AG04450 (cell line): ENCODE measurements at regions not wholly inside any gene's neighbourhood (a gene's known extent, or its start where the extent isn't known, plus 50 kb on each side); places are given as distances from the start of the nearest gene placed in this dataset.

Experiments used
- CTCF ChIA-PET: fragments of 300-600, 350-600 bp; formaldehyde crosslinking; extraction: SDS; loops from one replicate; lab custom pipeline; 2022; ENCODE audit warnings: antibody characterized with exemption, inconsistent platforms; lab: Charles Lee
- POLR2A ChIA-PET: fragments of 350-600 bp; formaldehyde crosslinking; extraction: SDS; loops from one replicate; lab custom pipeline; 2021; ENCODE audit warnings: antibody characterized with exemption, inconsistent platforms; lab: Yijun Ruan, JAX
- DNase-seq: peaks from one replicate; pipeline ENCODE4 v3.0.0-alpha.2; 2011; ENCODE audit warnings: low read depth, low spot score
- H3K27ac ChIP-seq: one replicate; pipeline ENCODE4 v1.5.1; 2012; ENCODE audit warnings: low read depth, low read length, control low read depth
- H3K27me3 ChIP-seq: one replicate; pipeline ENCODE4 v1.6.0; 2012; ENCODE audit warnings: low read length; ENCODE audit not compliant: control insufficient read depth, insufficient read depth
- H3K4me3 ChIP-seq: 2 replicates; pipeline ENCODE4 v1.5.1; 2011; ENCODE audit warnings: mild to moderate bottlenecking, low read depth, low read length, control low read depth
- H3K9me3 ChIP-seq: 2 replicates; pipeline ENCODE4 v1.5.1; 2012; ENCODE audit warnings: low read length; ENCODE audit not compliant: control insufficient read depth, insufficient read depth
- CTCF ChIP-seq: IDR thresholded peaks from 2 replicates; pipeline ENCODE4 v1.5.1; 2011; ENCODE audit warnings: low read depth, low read length, control low read depth, inconsistent platforms

GRCh38 chrX:40406330-40406859 lies 174.4 kb upstream of the ATP6AP2 start:
- no peak overlapping the region for H3K27ac ChIP-seq
- H3K9me3 ChIP-seq: no peaks in the 10 kb centered on the region
- POLR2A ChIA-PET: no interaction called here
- CTCF ChIA-PET: no interaction called here
- no peak for DNase-seq
- H3K4me3 ChIP-seq: no peak overlapping the region
- no peak for TF ChIP-seq CTCF
- H3K27me3 ChIP-seq: no peaks in the 10 kb centered on the region

GRCh38 chrX:40405399-40405798 lies 175.4 kb upstream of the ATP6AP2 start:
- CTCF ChIA-PET: no interaction called here
- no peak overlapping the region for H3K4me3 ChIP-seq
- no peak overlapping the region for H3K27ac ChIP-seq
- H3K27me3 ChIP-seq: no peaks in the 10 kb centered on the region
- H3K9me3 ChIP-seq: no peaks in the 10 kb centered on the region
- TF ChIP-seq CTCF: no peak
- POLR2A ChIA-PET: no interaction called here
- no peak for DNase-seq

GRCh38 chrX:40403757-40404156 lies 177.0 kb upstream of the ATP6AP2 start:
- TF ChIP-seq CTCF: no peak
- Histone ChIP-seq H3K27ac (no peak overlapping the region), H3K4me3 (no peak overlapping the region), H3K27me3 (no peaks in the 10 kb centered on the region), H3K9me3 (no peaks in the 10 kb centered on the region)
- POLR2A ChIA-PET: no interaction called here
- CTCF ChIA-PET: no interaction called here
- DNase-seq: no peak

- H3K27ac ChIP-seq: no peak overlapping the region
- H3K4me3 ChIP-seq: no peak overlapping the region
- ChIA-PET CTCF (no interaction called here), POLR2A (no interaction called here)
- no peaks in the 10 kb centered on the region for H3K9me3 ChIP-seq
- no peaks in the 10 kb centered on the region for H3K27me3 ChIP-seq
- DNase-seq: peak; percentile 1
- no peak for TF ChIP-seq CTCF
These were observed 177.8 kb upstream of the ATP6AP2 start for GRCh38 chrX:40402831-40403533.

- CTCF ChIA-PET: no interaction called here
- no peaks in the 10 kb centered on the region for H3K9me3 ChIP-seq
- H3K27ac ChIP-seq: no peak overlapping the region
- no peak overlapping the region for H3K4me3 ChIP-seq
- H3K27me3 ChIP-seq: no peaks in the 10 kb centered on the region
- POLR2A ChIA-PET: no interaction called here
- TF ChIP-seq CTCF: no peak
- DNase-seq: no peak
These were observed 185.7 kb upstream of the ATP6AP2 start for GRCh38 chrX:40395102-40395501.
